B cell (primary cell): ENCODE measurements at regions not wholly inside any gene's neighbourhood (a gene's known extent, or its start where the extent isn't known, plus 50 kb on each side); places are given as distances from the start of the nearest gene placed in this dataset.

Source experiments
- ATAC-seq: fragments of 200-7000 bp; cut with Tn5 transposase; one replicate; pipeline ENCODE4 v1.10.0; 2021; ENCODE audit warnings: low read depth, mild to moderate bottlenecking, moderate number of reproducible peaks, moderate library complexity
- CTCF ChIA-PET: fragments of 350-600 bp; sonication (Branson Sonifier 250); formaldehyde crosslinking; loops from one replicate; lab custom pipeline; 2021; ENCODE audit warnings: antibody characterized with exemption, inconsistent platforms; lab: Charles Lee
- POLR2A ChIA-PET: fragments of 350-600 bp; sonication (Branson Sonifier 250); formaldehyde crosslinking; loops from one replicate; lab custom pipeline; 2021; ENCODE audit warnings: antibody characterized with exemption; lab: Charles Lee
- DNase-seq: peaks from one replicate; pipeline ENCODE4 v3.0.0; 2013
- H2AFZ ChIP-seq: 2 replicates; pipeline ENCODE4 v1.6.1; 2012; ENCODE audit warnings: mild to moderate bottlenecking, low read depth, low read length; ENCODE audit not compliant: insufficient read depth, poor library complexity, severe bottlenecking
- H3K27ac ChIP-seq, 2 donors: 1 replicate in 1 of 2; 2 replicates in 1 of 2; pipeline ENCODE4 v1.5.1; 2012 to 2013; ENCODE audit warnings: low read length in 2 of 2, mild to moderate bottlenecking in 2 of 2, moderate library complexity in 1 of 2
- H3K27me3 ChIP-seq, 4 experiments: fragments of 200-600 bp in 1 of 4; sonication (generic) in 1 of 4; replicated peaks in 1 of 4; 1 replicate in 2 of 4; 2 replicates in 2 of 4; pipeline versions ENCODE4 v1.6.1 to v1.7.0; 2013 to 2016; ENCODE audit warnings: low read length in 3 of 4, mild to moderate bottlenecking in 2 of 4, mixed read lengths in 1 of 4, moderate library complexity in 1 of 4; ENCODE audit not compliant: insufficient read depth in 4 of 4, control insufficient read depth in 3 of 4; ENCODE audit errors: control extremely low read depth in 1 of 4
- H3K36me3 ChIP-seq, 2 experiments: replicated peaks in 1 of 2; 1 replicate in 1 of 2; 2 replicates in 1 of 2; pipeline versions ENCODE4 v1.6.1 to v1.7.1; 2013; ENCODE audit warnings: low read length in 1 of 2; ENCODE audit not compliant: insufficient read depth in 2 of 2, control insufficient read depth in 1 of 2; ENCODE audit errors: control extremely low read depth in 1 of 2, extremely low read depth in 1 of 2
- H3K4me1 ChIP-seq, 2 donors: fragments of 200-600 bp in 1 of 2; sonication (generic) in 1 of 2; 1 replicate in 1 of 2; 2 replicates in 1 of 2; pipeline versions ENCODE4 v1.5.1 to v1.6.1; 2013 to 2017; ENCODE audit warnings: low read length in 2 of 2; ENCODE audit not compliant: control insufficient read depth in 2 of 2, insufficient read depth in 2 of 2
- H3K4me2 ChIP-seq: replicated peaks from 2 replicates; pipeline ENCODE3; 2012; ENCODE audit warnings: mild to moderate bottlenecking, low read depth, low read length; ENCODE audit not compliant: poor library complexity, severe bottlenecking
- H3K4me3 ChIP-seq, 5 experiments: fragments of 200-600 bp in 1 of 5; sonication (generic) in 1 of 5; 1 replicate in 3 of 5; 2 replicates in 2 of 5; pipeline versions ENCODE4 v1.5.1 to v1.7.0; 2011 to 2016; ENCODE audit warnings: low read length in 4 of 5, mild to moderate bottlenecking in 4 of 5, low read depth in 2 of 5, control low read depth in 1 of 5, moderate library complexity in 1 of 5; ENCODE audit not compliant: insufficient read depth in 1 of 5; ENCODE audit errors: control extremely low read depth in 1 of 5, extremely low read depth in 1 of 5
- H3K79me2 ChIP-seq: fragments of 200-600 bp; sonication (generic); one replicate; pipeline ENCODE4 v1.6.0; 2016; ENCODE audit warnings: low read length; ENCODE audit not compliant: control insufficient read depth, insufficient read depth
- H3K9ac ChIP-seq: fragments of 200-600 bp; sonication (generic); 2 replicates; pipeline ENCODE4 v1.6.1; 2017; ENCODE audit warnings: mild to moderate bottlenecking, low read length, moderate library complexity
- H3K9me3 ChIP-seq, 3 donors: one replicate each; pipeline versions ENCODE4 v1.6.1 to v1.7.1; 2013; ENCODE audit warnings: low read length in 2 of 3; ENCODE audit not compliant: control insufficient read depth in 2 of 3, insufficient read depth in 1 of 3; ENCODE audit errors: control extremely low read depth in 1 of 3
- H4K20me1 ChIP-seq: 2 replicates; pipeline ENCODE4 v1.6.0; 2012; ENCODE audit warnings: mild to moderate bottlenecking, low read length; ENCODE audit not compliant: insufficient read depth, control insufficient read depth, poor library complexity, severe bottlenecking
- H3K27ac Mint-ChIP-seq: one replicate; pipeline ENCODE4 v1.8.0; 2021; ENCODE audit warnings: mixed read lengths
- H3K27me3 Mint-ChIP-seq: one replicate; pipeline ENCODE4 v1.8.0; 2021; ENCODE audit warnings: mixed read lengths
- H3K4me1 Mint-ChIP-seq: one replicate; pipeline ENCODE4 v1.8.0; 2021; ENCODE audit warnings: mixed read lengths
- H3K4me3 Mint-ChIP-seq: one replicate; pipeline ENCODE4 v1.8.0; 2021; ENCODE audit warnings: mixed read lengths
- H3K9me3 Mint-ChIP-seq: one replicate; pipeline ENCODE4 v1.8.0; 2022; ENCODE audit warnings: mixed read lengths; ENCODE audit not compliant: insufficient read depth
- EZH2 ChIP-seq: IDR thresholded peaks from 2 replicates; pipeline ENCODE4 v1.6.1; 2012; ENCODE audit warnings: borderline replicate concordance, low read depth, mild to moderate bottlenecking, moderate library complexity, low read length; ENCODE audit not compliant: insufficient read depth, poor library complexity, severe bottlenecking
- WGBS: methylation state at CpG from one replicate; pipeline ENCODE4 v1.1.5; 2013; ENCODE audit warnings: missing lambda C conversion rate; ENCODE audit not compliant: insufficient coverage; 5-methylcytosine and 5-hydroxymethylcytosine counted together
- intact Hi-C: fragments of 100-400 bp; cut with micrococcal nuclease; formaldehyde crosslinking; loops from one replicate; pipeline ENCODE4 v1.10.0; 2022
- TF ChIP-seq, protein P1 (sequence below): fragments of 200-600 bp; IDR thresholded peaks from one replicate; pipeline ENCODE4 v1.8.0; 2022; ENCODE audit warnings: antibody characterized with exemption, mild to moderate bottlenecking

DNA sequence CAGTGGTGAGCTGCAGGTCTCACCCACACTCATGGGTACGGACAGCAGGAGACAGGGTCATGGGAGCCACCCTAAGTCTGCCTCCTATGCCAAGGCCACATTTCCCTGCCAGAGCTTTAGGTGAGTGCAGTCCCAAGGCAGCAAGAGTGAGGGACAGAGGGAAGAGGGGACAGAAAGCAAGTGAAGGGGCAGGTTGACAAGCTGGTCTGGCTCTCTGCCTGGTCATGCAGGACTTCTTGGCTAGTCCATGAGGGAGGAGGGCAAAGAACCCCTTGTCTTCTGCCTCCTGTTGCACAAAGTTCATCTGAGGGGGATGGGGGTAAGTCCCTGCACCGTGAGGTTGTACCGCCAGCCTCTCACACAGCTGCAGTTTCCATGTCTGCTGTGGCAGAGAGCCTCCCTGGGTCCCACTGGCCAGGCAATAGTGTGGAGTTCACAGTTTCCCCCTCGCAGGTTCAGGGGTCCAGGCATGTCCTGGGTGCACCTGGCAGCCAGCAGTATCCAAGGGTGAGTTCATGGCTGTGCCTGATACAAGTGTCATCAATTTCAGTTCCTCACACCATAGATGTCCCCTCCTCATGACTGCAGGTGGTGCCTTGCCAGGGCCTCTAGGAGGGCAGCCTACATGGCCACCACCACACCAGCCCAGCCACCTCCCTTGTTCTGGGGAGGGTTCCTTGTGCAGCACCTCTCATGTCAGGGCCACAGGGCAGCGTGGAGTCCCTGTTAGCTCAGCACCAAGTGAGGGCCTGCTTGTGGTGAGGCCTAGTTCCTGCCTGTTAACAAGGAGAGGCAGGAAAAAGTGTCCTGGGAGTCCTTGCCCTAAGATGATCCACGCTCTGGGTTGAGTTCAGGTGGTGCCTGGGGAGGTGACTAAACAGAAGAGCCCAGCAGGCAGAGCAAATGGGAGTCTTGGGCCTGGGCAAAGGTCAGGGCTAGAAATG, 72.5 kb downstream of the ADRA2C start:
- Histone ChIP-seq H3K9ac (no peak overlapping the region), H3K36me3 (no peaks in the 10 kb centered on the region), H3K4me1 (no peaks in the 10 kb centered on the region), H3K9me3 (peaks cover 0 to 23% (median 0%) of the 10 kb centered on the region in 3 donors), H4K20me1 (no peaks in the 10 kb centered on the region), H3K27me3 (peaks cover 0 to 29% (median 0%) of the 10 kb centered on the region in 4 experiments), H3K4me3 (no peak overlapping the region), H3K27ac (no peak overlapping the region), H3K79me2 (no peaks in the 10 kb centered on the region), H2AFZ (no peak overlapping the region), H3K4me2 (no peak overlapping the region)
- no peak overlapping the region for H3K4me3 Mint-ChIP-seq
- CTCF ChIA-PET: no interaction called here
- no peak for ATAC-seq
- H3K9me3 Mint-ChIP-seq: no peaks in the 10 kb centered on the region
- TF ChIP-seq, protein P1, sequence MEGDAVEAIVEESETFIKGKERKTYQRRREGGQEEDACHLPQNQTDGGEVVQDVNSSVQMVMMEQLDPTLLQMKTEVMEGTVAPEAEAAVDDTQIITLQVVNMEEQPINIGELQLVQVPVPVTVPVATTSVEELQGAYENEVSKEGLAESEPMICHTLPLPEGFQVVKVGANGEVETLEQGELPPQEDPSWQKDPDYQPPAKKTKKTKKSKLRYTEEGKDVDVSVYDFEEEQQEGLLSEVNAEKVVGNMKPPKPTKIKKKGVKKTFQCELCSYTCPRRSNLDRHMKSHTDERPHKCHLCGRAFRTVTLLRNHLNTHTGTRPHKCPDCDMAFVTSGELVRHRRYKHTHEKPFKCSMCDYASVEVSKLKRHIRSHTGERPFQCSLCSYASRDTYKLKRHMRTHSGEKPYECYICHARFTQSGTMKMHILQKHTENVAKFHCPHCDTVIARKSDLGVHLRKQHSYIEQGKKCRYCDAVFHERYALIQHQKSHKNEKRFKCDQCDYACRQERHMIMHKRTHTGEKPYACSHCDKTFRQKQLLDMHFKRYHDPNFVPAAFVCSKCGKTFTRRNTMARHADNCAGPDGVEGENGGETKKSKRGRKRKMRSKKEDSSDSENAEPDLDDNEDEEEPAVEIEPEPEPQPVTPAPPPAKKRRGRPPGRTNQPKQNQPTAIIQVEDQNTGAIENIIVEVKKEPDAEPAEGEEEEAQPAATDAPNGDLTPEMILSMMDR: no peak
- no peak for TF ChIP-seq EZH2
- 89% methylated on average over 6 of the region's 6 CpGs for WGBS
- intact Hi-C loops: no loop called here
- POLR2A ChIA-PET: no interaction called here
- no peak for DNase-seq
- no peaks in the 10 kb centered on the region for H3K4me1 Mint-ChIP-seq
- H3K27ac Mint-ChIP-seq: no peak overlapping the region
- H3K27me3 Mint-ChIP-seq: peaks cover 39% of the 10 kb centered on the region

DNA sequence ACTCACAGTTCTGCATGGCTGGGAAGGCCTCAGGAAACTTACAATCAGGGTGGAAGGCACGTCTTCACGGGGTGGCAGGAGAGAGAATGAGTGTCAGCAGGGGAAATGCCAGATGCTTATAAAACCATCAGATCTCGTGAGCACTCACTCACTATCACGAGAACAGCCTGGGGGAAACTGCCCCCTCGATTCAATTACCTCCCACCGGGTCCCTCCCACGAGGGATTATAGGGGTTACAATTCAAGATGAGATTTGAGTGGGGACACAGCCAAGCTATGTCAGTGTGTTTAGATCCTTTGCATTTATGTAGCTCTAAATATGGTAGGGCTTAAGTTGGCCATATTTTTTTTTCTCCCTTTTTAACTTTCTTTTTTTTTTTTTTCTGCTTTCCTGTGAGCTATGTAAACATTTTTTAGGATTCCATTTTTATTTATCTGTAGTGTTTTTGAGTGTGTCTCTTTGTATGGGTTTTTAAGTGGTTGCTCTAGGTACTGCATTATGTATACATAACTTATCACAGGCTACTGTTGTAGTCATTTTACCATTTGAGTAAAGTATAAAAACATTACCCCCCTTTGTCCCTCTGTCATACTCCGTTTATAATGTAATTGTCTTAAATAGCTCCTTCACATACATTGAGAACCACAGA, 79.0 kb downstream of the ADRA2C start:
- Histone ChIP-seq H3K27ac (no peak overlapping the region), H4K20me1 (no peaks in the 10 kb centered on the region)
- TF ChIP-seq, protein P1: no peak
- TF ChIP-seq EZH2: no peak

More for the DNA sequence above, 79.0 kb downstream of the ADRA2C start:
- H3K9me3 ChIP-seq: peaks cover 0 to 26% (median 0%) of the 10 kb centered on the region in 3 donors
- H3K4me3 ChIP-seq: no peak overlapping the region
- POLR2A ChIA-PET: no interaction called here
- no peaks in the 10 kb centered on the region for H3K36me3 ChIP-seq
- H3K27me3 Mint-ChIP-seq: peaks cover 28% of the 10 kb centered on the region
- CTCF ChIA-PET: no interaction called here
- H3K4me1 Mint-ChIP-seq: no peaks in the 10 kb centered on the region
- intact Hi-C loops: no loop called here
- 40% methylated on average over 2 of the region's 8 CpGs for WGBS
- no peak overlapping the region for H3K27ac Mint-ChIP-seq
- H3K4me1 ChIP-seq: no peaks in the 10 kb centered on the region
- no peaks in the 10 kb centered on the region for H3K9me3 Mint-ChIP-seq
- no peak for DNase-seq
- no peak overlapping the region for H3K9ac ChIP-seq
- no peaks in the 10 kb centered on the region for H3K79me2 ChIP-seq
- no peak overlapping the region for H3K4me2 ChIP-seq
- no peak for ATAC-seq
- H3K27me3 ChIP-seq: peaks cover 0 to 3% (median 0%) of the 10 kb centered on the region in 4 experiments
- H3K4me3 Mint-ChIP-seq: no peak overlapping the region
- no peak overlapping the region for H2AFZ ChIP-seq
